Neural cell (in vitro differentiated cells): ENCODE measurements at regions not wholly inside any gene's neighbourhood (a gene's known extent, or its start where the extent isn't known, plus 50 kb on each side); places are given as distances from the start of the nearest gene placed in this dataset.
"Not testable (repeated sequence)": the region's sequence is repeated elsewhere in the genome, so short reads cannot be mapped to it uniquely, and the experiment has no call there.

ENCODE experiments used
- H2AFZ ChIP-seq: fragments of 200-600, 300-800 bp; sonication (generic), shearing (Covaris generic); 2 replicates; pipeline ENCODE4 v1.6.0; 2014; ENCODE audit warnings: low read depth, mild to moderate bottlenecking, antibody characterized with exemption, low read length, moderate library complexity
- H3F3A ChIP-seq: fragments of 200-600 bp; shearing (Covaris generic); 2 replicates; pipeline ENCODE4 v1.6.1; 2016; ENCODE audit warnings: mild to moderate bottlenecking, moderate library complexity, mixed read lengths, antibody characterized with exemption, low read length; ENCODE audit not compliant: insufficient read depth, poor library complexity, severe bottlenecking
- H3K27ac ChIP-seq: fragments of 200-600, 300-800 bp; sonication (generic), shearing (Covaris generic); 2 replicates; pipeline ENCODE4 v1.5.1; 2014; ENCODE audit warnings: mild to moderate bottlenecking, low read length, moderate library complexity
- H3K27me3 ChIP-seq: fragments of 300-800, 200-600 bp; sonication (generic), shearing (Covaris generic); 2 replicates; pipeline ENCODE4 v1.6.0; 2014; ENCODE audit warnings: mild to moderate bottlenecking, low read depth, low read length, moderate library complexity; ENCODE audit not compliant: insufficient read depth
- H3K36me3 ChIP-seq: fragments of 300-800, 200-600 bp; sonication (generic), shearing (Covaris generic); 2 replicates; pipeline ENCODE4 v1.5.1; 2014; ENCODE audit warnings: mild to moderate bottlenecking, antibody characterized with exemption, low read length, moderate library complexity; ENCODE audit not compliant: insufficient read depth
- H3K4me2 ChIP-seq: fragments of 300-800, 200-600 bp; sonication (generic), shearing (Covaris generic); 2 replicates; pipeline ENCODE4 v1.6.0; 2014; ENCODE audit warnings: mild to moderate bottlenecking, low read length
- H3K4me3 ChIP-seq: fragments of 300-800, 200-600 bp; sonication (generic), shearing (Covaris generic); 2 replicates; pipeline ENCODE4 v1.5.1; 2014; ENCODE audit warnings: mild to moderate bottlenecking, low read length, moderate library complexity
- H3K79me2 ChIP-seq: fragments of 200-600 bp; shearing (Covaris generic); replicated peaks from 2 replicates; pipeline ENCODE4 v1.6.0; 2014; ENCODE audit warnings: mild to moderate bottlenecking, low read length, moderate library complexity; ENCODE audit not compliant: insufficient read depth
- H3K9ac ChIP-seq: fragments of 300-800, 200-600 bp; sonication (generic), shearing (Covaris generic); 2 replicates; pipeline ENCODE4 v1.6.1; 2016; ENCODE audit warnings: mild to moderate bottlenecking, low read length, mixed read lengths
- H3K9me2 ChIP-seq: fragments of 200-600 bp; shearing (Covaris generic); 2 replicates; pipeline ENCODE4 v1.6.1; 2016; ENCODE audit warnings: mild to moderate bottlenecking, low read length, mixed read lengths; ENCODE audit not compliant: insufficient read depth
- H3K9me3 ChIP-seq: fragments of 200-600, 300-800 bp; sonication (generic), shearing (Covaris generic); 2 replicates; pipeline ENCODE4 v1.6.1; 2016; ENCODE audit warnings: mild to moderate bottlenecking, mixed run types, low read length, moderate library complexity, mixed read lengths
- H4K20me1 ChIP-seq: fragments of 200-600 bp; shearing (Covaris generic); 2 replicates; pipeline ENCODE4 v1.6.1; 2016; ENCODE audit warnings: mild to moderate bottlenecking, mixed run types; ENCODE audit not compliant: insufficient read depth
- EP300 ChIP-seq: fragments of 450-650 bp; conservative IDR thresholded peaks from 2 replicates; pipeline ENCODE4 v1.6.1; 2014; ENCODE audit warnings: antibody characterized with exemption, mild to moderate bottlenecking, moderate library complexity; ENCODE audit not compliant: poor library complexity, severe bottlenecking
- EZH2 ChIP-seq: fragments of 200-600, 300-800 bp; shearing (Covaris generic), sonication (generic); IDR thresholded peaks from 2 replicates; pipeline ENCODE4 v1.6.1; 2014; ENCODE audit warnings: antibody characterized with exemption, low read length, borderline replicate concordance, mild to moderate bottlenecking; ENCODE audit not compliant: insufficient read depth, poor library complexity, severe bottlenecking
- MXI1 ChIP-seq: fragments of 450-650 bp; conservative IDR thresholded peaks from 2 replicates; pipeline ENCODE4 v1.6.1; 2014; ENCODE audit warnings: antibody characterized with exemption, mild to moderate bottlenecking; ENCODE audit not compliant: poor library complexity, severe bottlenecking
- POLR2AphosphoS5 ChIP-seq: IDR thresholded peaks from 2 replicates; pipeline ENCODE4 v1.6.1; 2012
- RAD21 ChIP-seq: fragments of 450-650 bp; conservative IDR thresholded peaks from 2 replicates; pipeline ENCODE4 v1.6.1; 2014; ENCODE audit warnings: antibody characterized with exemption, mild to moderate bottlenecking, moderate library complexity
- SMC3 ChIP-seq: fragments of 450-650 bp; conservative IDR thresholded peaks from 2 replicates; pipeline ENCODE4 v1.6.1; 2014; ENCODE audit warnings: antibody characterized with exemption, mild to moderate bottlenecking, moderate library complexity; ENCODE audit not compliant: poor library complexity
- TAF1 ChIP-seq: IDR thresholded peaks from 2 replicates; pipeline ENCODE4 v1.6.1; 2012; ENCODE audit warnings: low read depth
- TF ChIP-seq, protein P1 (sequence below): fragments of 450-650 bp; IDR thresholded peaks from 2 replicates; pipeline ENCODE4 v1.5.1; 2014; ENCODE audit warnings: antibody characterized with exemption, mild to moderate bottlenecking, moderate library complexity; ENCODE audit not compliant: poor library complexity, severe bottlenecking
- TF ChIP-seq, protein P2 (sequence below): IDR thresholded peaks from 2 replicates; pipeline ENCODE4 v1.6.1; 2012; ENCODE audit warnings: borderline replicate concordance

DNA sequence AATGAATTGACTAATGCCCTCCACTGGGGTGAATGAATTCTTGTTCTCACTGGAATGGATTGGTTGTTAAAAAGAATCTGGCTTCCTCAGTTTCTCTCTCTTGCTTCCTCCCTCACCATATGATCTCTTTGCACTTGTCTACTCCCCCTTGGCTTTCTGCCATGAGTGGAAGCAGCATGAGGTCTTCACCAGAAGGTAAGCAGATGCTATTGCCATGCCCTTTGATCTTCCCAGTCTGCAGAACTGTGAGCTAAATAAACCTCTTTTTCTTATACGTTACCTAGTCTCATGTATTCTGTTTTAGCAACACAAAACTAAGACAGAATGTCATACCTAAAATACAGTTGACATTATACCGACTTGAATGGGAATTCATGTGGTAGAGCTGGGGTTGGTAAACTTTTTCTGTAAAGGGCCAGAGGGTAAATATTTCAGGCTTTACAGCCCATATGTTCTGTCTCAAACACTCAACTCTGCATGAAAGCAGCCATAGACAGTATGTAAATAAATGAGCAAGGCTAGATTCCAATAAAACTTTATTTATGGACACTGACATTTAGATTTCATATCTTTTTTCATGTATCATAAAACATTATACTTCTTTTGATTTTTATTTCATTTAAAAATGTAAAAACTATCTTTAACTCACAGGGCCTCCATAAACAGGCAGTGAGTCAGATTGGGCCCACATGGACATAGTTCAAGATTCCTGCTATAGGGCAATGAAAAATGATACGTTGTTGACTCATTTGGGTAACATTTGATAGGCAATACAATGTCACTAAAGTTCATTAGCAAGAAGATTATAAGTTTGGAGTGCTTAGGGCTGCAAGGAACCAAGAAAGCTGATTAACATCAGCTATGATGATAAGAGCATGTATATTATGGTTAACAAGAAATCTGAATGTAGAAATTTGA is 79.4 kb upstream of the TLE4 start:
- H3K9ac ChIP-seq: no peak overlapping the region
- no peaks in the 10 kb centered on the region for H3F3A ChIP-seq
- no peak overlapping the region for H3K4me3 ChIP-seq
- no peak overlapping the region for H3K4me2 ChIP-seq
- TF ChIP-seq SMC3: no peak
- no peak for TF ChIP-seq POLR2AphosphoS5
- TF ChIP-seq TAF1: no peak
- TF ChIP-seq MXI1: no peak
- TF ChIP-seq EZH2: no peak
- no peak for TF ChIP-seq RAD21
- TF ChIP-seq, protein P1, sequence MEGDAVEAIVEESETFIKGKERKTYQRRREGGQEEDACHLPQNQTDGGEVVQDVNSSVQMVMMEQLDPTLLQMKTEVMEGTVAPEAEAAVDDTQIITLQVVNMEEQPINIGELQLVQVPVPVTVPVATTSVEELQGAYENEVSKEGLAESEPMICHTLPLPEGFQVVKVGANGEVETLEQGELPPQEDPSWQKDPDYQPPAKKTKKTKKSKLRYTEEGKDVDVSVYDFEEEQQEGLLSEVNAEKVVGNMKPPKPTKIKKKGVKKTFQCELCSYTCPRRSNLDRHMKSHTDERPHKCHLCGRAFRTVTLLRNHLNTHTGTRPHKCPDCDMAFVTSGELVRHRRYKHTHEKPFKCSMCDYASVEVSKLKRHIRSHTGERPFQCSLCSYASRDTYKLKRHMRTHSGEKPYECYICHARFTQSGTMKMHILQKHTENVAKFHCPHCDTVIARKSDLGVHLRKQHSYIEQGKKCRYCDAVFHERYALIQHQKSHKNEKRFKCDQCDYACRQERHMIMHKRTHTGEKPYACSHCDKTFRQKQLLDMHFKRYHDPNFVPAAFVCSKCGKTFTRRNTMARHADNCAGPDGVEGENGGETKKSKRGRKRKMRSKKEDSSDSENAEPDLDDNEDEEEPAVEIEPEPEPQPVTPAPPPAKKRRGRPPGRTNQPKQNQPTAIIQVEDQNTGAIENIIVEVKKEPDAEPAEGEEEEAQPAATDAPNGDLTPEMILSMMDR: no peak
- TF ChIP-seq, protein P2, sequence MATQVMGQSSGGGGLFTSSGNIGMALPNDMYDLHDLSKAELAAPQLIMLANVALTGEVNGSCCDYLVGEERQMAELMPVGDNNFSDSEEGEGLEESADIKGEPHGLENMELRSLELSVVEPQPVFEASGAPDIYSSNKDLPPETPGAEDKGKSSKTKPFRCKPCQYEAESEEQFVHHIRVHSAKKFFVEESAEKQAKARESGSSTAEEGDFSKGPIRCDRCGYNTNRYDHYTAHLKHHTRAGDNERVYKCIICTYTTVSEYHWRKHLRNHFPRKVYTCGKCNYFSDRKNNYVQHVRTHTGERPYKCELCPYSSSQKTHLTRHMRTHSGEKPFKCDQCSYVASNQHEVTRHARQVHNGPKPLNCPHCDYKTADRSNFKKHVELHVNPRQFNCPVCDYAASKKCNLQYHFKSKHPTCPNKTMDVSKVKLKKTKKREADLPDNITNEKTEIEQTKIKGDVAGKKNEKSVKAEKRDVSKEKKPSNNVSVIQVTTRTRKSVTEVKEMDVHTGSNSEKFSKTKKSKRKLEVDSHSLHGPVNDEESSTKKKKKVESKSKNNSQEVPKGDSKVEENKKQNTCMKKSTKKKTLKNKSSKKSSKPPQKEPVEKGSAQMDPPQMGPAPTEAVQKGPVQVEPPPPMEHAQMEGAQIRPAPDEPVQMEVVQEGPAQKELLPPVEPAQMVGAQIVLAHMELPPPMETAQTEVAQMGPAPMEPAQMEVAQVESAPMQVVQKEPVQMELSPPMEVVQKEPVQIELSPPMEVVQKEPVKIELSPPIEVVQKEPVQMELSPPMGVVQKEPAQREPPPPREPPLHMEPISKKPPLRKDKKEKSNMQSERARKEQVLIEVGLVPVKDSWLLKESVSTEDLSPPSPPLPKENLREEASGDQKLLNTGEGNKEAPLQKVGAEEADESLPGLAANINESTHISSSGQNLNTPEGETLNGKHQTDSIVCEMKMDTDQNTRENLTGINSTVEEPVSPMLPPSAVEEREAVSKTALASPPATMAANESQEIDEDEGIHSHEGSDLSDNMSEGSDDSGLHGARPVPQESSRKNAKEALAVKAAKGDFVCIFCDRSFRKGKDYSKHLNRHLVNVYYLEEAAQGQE: no peak
- no peak for TF ChIP-seq EP300
- no peaks in the 10 kb centered on the region for H4K20me1 ChIP-seq
- H2AFZ ChIP-seq: no peak overlapping the region
- H3K27me3 ChIP-seq: no peaks in the 10 kb centered on the region
- peaks cover 6% of the 10 kb centered on the region for H3K9me3 ChIP-seq
- H3K9me2 ChIP-seq: no peaks in the 10 kb centered on the region
- H3K36me3 ChIP-seq: no peaks in the 10 kb centered on the region
- H3K27ac ChIP-seq: no peak overlapping the region
- H3K79me2 ChIP-seq: no peaks in the 10 kb centered on the region

DNA sequence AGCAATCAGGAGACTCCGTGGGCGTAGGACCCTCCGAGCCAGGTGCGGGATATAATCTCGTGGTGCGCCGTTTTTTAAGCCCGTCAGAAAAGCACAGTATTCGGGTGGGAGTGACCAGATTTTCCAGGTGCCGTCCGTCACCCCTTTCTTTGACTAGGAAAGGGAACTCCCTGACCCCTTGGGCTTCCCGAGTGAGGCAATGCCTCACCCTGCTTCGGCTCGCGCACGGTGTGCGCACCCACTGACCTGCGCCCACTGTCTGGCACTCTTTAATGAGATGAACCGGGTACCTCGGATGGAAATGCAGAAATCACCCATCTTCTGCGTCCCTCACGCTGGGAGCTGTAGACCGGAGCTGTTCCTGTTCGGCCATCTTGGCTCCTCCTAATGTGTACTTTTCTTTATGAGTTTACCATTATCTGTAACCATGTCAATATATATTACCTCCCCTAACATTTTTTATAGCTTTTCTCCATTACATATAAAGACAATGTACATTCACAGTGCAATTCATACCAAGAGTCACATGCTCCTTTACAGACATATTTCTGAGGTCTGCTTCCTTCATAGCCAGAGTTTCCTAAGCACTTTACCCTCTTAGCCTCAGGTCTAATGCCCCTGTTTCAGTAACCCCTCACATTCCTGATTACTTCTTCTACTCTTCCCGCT is 71.4 kb upstream of the TLE4 start:
- not testable (repeated sequence) for H4K20me1 ChIP-seq, H3K9me3 ChIP-seq, H3K27ac ChIP-seq, H3K79me2 ChIP-seq, H3K9ac ChIP-seq, H2AFZ ChIP-seq, H3K9me2 ChIP-seq, H3K4me3 ChIP-seq, H3K27me3 ChIP-seq, H3K4me2 ChIP-seq, H3K36me3 ChIP-seq, H3F3A ChIP-seq
